Chondrocyte (in vitro differentiated cells): ENCODE measurements at regions not wholly inside any gene's neighbourhood (a gene's known extent, or its start where the extent isn't known, plus 50 kb on each side); places are given as distances from the start of the nearest gene placed in this dataset.

Experiments
- DNase-seq: peaks from one replicate; pipeline ENCODE4 v3.0.0; 2021; ENCODE audit warnings: mixed read lengths, low spot score
- H3K27ac Mint-ChIP-seq: one replicate; pipeline ENCODE4 v1.8.0; 2021; ENCODE audit warnings: mild to moderate bottlenecking, moderate library complexity, mixed read lengths; ENCODE audit not compliant: unreplicated experiment
- H3K27me3 Mint-ChIP-seq: 2 replicates; pipeline ENCODE4 v1.8.0; 2021; ENCODE audit warnings: low read depth, mixed read lengths
- H3K36me3 Mint-ChIP-seq: 2 replicates; pipeline ENCODE4 v1.8.0; 2021; ENCODE audit warnings: low read depth, mixed read lengths
- H3K4me1 Mint-ChIP-seq: 2 replicates; pipeline ENCODE4 v1.8.0; 2021; ENCODE audit warnings: low read depth, mild to moderate bottlenecking, mixed read lengths
- H3K4me3 Mint-ChIP-seq: one replicate; pipeline ENCODE4 v1.8.0; 2021; ENCODE audit warnings: mild to moderate bottlenecking, moderate library complexity, mixed read lengths; ENCODE audit not compliant: unreplicated experiment
- H3K9me3 Mint-ChIP-seq: 2 replicates; pipeline ENCODE4 v1.8.0; 2021; ENCODE audit warnings: low read depth, mixed read lengths
- CTCF ChIP-seq: fragments of 200-600 bp; sonication (generic); IDR thresholded peaks from 2 replicates; pipeline ENCODE4 v1.5.0; 2021; ENCODE audit warnings: antibody characterized with exemption, mild to moderate bottlenecking, moderate library complexity

- Mint-ChIP-seq H3K4me1 (no peaks in the 10 kb centered on the region), H3K4me3 (no peak overlapping the region), H3K9me3 (peaks cover 14% of the 10 kb centered on the region), H3K27ac (no peak overlapping the region), H3K36me3 (no peaks in the 10 kb centered on the region), H3K27me3 (no peaks in the 10 kb centered on the region)
- no peak for TF ChIP-seq CTCF
- no peak for DNase-seq
Measured at GRCh38 chr12:90188857-90189256, 480.2 kb upstream of the ATP2B1 start.

GRCh38 chr12:90183201-90183600 is 474.6 kb upstream of the ATP2B1 start:
- no peaks in the 10 kb centered on the region for H3K4me1 Mint-ChIP-seq
- no peak for TF ChIP-seq CTCF
- H3K9me3 Mint-ChIP-seq = peaks cover 23% of the 10 kb centered on the region
- H3K27me3 Mint-ChIP-seq = no peaks in the 10 kb centered on the region
- no peak overlapping the region for H3K27ac Mint-ChIP-seq
- no peaks in the 10 kb centered on the region for H3K36me3 Mint-ChIP-seq
- H3K4me3 Mint-ChIP-seq = no peak overlapping the region
- DNase-seq = no peak

GRCh38 chr12:90181216-90181615 is 472.6 kb upstream of the ATP2B1 start:
- DNase-seq = no peak
- Mint-ChIP-seq H3K36me3 (no peaks in the 10 kb centered on the region), H3K27ac (no peak overlapping the region), H3K4me1 (no peaks in the 10 kb centered on the region), H3K9me3 (peaks cover 26% of the 10 kb centered on the region), H3K27me3 (no peaks in the 10 kb centered on the region), H3K4me3 (no peak overlapping the region)
- TF ChIP-seq CTCF = peak; percentile 13

GRCh38 chr12:90174956-90175355 is 466.3 kb upstream of the ATP2B1 start:
- no peak for TF ChIP-seq CTCF

GRCh38 chr12:90174198-90174510 is 465.5 kb upstream of the ATP2B1 start:
- no peak overlapping the region for H3K27ac Mint-ChIP-seq
- DNase-seq = no peak
- H3K36me3 Mint-ChIP-seq = no peaks in the 10 kb centered on the region
- H3K9me3 Mint-ChIP-seq = peaks cover 3% of the 10 kb centered on the region
- H3K27me3 Mint-ChIP-seq = no peaks in the 10 kb centered on the region
- no peaks in the 10 kb centered on the region for H3K4me1 Mint-ChIP-seq
- no peak overlapping the region for H3K4me3 Mint-ChIP-seq
- no peak for TF ChIP-seq CTCF

More at GRCh38 chr12:90174956-90175355, 466.3 kb upstream of the ATP2B1 start:
- no peak overlapping the region for H3K4me3 Mint-ChIP-seq
- no peaks in the 10 kb centered on the region for H3K36me3 Mint-ChIP-seq
- no peaks in the 10 kb centered on the region for H3K4me1 Mint-ChIP-seq
- H3K27ac Mint-ChIP-seq = no peak overlapping the region
- no peaks in the 10 kb centered on the region for H3K27me3 Mint-ChIP-seq
- DNase-seq = no peak
- H3K9me3 Mint-ChIP-seq = peaks cover 3% of the 10 kb centered on the region
